GM12891 (cell line): ENCODE measurements at regions not wholly inside any gene's neighbourhood (a gene's known extent, or its start where the extent isn't known, plus 50 kb on each side); places are given as distances from the start of the nearest gene placed in this dataset.

Experiments
- DNase-seq: peaks from one replicate; pipeline ENCODE4 v3.0.0; 2011; ENCODE audit warnings: low spot score; ENCODE audit not compliant: insufficient read length
- FAIRE-seq: peaks from 2 replicates; lab custom pipeline; 2011; peaks lifted over from hg19 to GRCh38; lab: Jason Lieb, UNC
- PAX5 ChIP-seq: IDR thresholded peaks from 2 replicates; pipeline ENCODE4 v1.6.1; 2011; ENCODE audit warnings: low read length, moderate library complexity, mild to moderate bottlenecking; ENCODE audit not compliant: insufficient read depth, severe bottlenecking
- POLR2A ChIP-seq: IDR thresholded peaks from 2 replicates; pipeline ENCODE4 v1.6.1; 2011; ENCODE audit warnings: low read depth, low read length, control low read depth
- POLR2AphosphoS5 ChIP-seq: IDR thresholded peaks from 2 replicates; pipeline ENCODE4 v1.6.1; 2011; ENCODE audit warnings: low read depth, low read length, control low read depth
- POU2F2 ChIP-seq: IDR thresholded peaks from 2 replicates; pipeline ENCODE4 v1.6.1; 2011; ENCODE audit warnings: low read depth, mild to moderate bottlenecking, control low read depth, low read length, moderate library complexity
- SPI1 ChIP-seq: IDR thresholded peaks from 2 replicates; pipeline ENCODE4 v1.6.1; 2011; ENCODE audit warnings: low read depth, low read length, control low read depth
- TAF1 ChIP-seq: IDR thresholded peaks from 2 replicates; pipeline ENCODE4 v1.6.1; 2011; ENCODE audit warnings: low read depth, low read length, control low read depth

DNA sequence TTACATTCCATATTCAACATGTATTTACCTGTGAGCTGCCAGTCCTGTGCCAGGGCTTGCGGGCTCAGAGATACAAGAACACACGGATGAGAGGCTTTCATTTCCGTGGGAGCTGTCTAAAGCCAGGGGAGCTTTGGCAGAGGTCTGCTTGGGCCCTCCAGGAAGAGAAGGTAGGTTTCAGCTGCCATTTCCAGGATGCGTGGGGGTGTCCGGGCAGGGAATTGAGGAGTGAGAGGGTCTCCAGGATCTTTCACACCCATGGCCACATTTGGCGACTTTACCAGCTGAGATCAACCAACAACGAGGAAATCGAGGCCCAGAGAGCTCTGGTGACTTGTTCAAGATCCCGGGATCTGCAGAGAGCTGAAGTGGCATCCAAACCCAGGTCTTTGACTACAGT, 119.6 kb downstream of the BUD13 start:
- FAIRE-seq = no peak
- TF ChIP-seq POLR2A = no peak
- TF ChIP-seq POU2F2 = no peak
- no peak for TF ChIP-seq PAX5
- no peak for TF ChIP-seq POLR2AphosphoS5
- no peak for TF ChIP-seq SPI1
- TF ChIP-seq TAF1 = no peak

DNA sequence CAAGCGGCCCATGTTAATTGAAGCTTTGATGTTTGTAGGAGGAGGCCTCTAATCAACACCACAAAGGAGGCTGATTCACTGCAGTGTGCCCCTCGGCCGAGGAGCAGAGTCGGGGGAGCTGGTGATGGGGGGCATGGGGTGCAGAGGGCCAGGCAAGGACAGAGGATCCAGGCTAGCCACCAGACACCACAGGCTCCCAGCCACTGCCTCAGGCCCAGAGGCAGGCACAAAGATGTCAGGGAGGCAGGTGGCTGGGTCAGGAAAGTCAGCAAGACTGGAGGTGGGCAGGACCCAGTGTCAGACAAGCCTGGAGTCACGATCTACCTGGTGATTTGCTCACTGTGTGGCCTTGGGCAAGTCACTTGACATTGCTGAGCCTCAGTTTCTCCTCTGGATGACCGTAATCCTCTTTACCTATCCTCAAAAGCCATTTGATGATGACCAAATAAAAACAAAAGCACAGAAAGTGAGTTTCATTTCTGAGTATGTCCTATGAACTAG, 121.0 kb downstream of the BUD13 start:
- no peak for FAIRE-seq
- no peak for DNase-seq
- TF ChIP-seq TAF1 (no peak), PAX5 (no peak), SPI1 (no peak), POU2F2 (no peak), POLR2A (no peak)

More for the DNA sequence above, 119.6 kb downstream of the BUD13 start:
- DNase-seq = no peak

DNA sequence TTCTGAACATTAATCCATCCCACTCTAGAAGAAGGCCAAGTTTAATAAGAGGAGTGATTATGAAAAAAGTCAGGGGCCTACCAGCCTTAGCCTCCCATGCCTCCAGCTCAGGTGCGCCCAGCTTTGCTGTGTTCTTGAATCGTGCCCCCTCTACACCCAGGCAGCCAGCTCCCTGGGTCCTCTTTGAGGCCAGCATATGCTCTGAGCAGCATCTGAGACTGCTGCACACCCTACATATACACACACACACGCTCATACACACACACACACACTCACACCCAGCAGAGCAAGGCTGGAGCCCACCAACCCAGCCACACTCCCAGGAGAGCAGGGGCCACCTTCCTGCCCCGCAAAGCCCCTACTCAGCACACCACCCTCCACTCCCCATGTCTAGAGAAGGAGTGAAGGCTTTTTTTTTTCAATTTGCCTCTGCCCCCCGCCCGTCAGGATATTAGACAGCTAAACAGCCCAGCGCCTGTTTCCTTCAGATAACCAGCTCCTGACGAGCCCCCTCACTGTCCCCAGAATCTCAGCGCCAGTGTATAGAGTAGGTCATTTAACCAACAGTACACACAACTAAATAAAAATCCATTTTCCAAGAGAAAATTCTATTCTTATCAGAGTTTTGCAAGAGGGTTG, 121.6 kb downstream of the BUD13 start:
- FAIRE-seq (no peak), DNase-seq (no peak)
- no peak for TF ChIP-seq TAF1
- no peak for TF ChIP-seq SPI1
- TF ChIP-seq POLR2AphosphoS5 = no peak
- TF ChIP-seq PAX5 = no peak
- TF ChIP-seq POU2F2 = no peak
- no peak for TF ChIP-seq POLR2A

DNA sequence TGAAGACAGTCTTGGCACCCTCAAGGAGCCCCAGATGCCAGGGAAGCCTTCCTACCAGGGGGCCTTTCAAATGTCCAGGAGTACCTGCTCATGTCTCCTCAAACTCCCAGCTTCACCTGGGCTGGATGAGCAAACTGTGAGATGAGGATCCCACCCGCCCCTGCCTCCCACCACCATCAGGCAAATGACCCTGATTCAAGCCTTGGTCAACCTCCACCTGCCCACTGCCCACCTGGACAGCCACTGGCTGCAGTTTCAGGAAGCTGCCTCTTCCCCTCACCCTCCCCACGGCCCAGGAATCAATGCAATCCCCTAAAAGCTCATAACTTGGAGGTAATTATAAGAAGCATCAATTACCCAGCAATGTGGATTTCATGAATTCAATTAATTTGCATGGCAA, 122.7 kb downstream of the BUD13 start:
- no peak for DNase-seq
- FAIRE-seq = no peak
- TF ChIP-seq TAF1 (no peak), POLR2AphosphoS5 (no peak), PAX5 (no peak), SPI1 (no peak), POU2F2 (no peak), POLR2A (no peak)

DNA sequence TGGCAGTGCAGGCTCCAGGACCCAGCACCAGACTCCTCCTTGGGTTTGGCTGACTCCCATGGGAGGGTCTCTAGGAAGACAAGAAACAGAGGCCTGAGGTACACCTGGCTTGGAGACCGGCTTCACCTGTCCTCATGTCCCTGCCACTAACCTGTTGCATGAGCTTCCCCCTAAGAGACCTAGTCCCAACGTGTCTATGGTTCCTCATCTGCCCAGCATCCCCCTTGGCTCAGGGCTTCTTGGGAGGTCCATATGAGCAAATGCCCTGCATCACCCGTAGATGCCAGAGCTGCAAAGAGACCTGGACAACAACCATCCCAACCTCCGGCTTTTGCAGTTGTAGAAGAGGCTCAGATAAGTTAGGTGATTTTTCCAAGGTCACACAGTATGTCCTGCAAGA, 123.5 kb downstream of the BUD13 start:
- FAIRE-seq (no peak), DNase-seq (no peak)
- TF ChIP-seq POLR2A (no peak), POLR2AphosphoS5 (no peak), TAF1 (no peak), SPI1 (no peak), PAX5 (no peak), POU2F2 (no peak)

DNA sequence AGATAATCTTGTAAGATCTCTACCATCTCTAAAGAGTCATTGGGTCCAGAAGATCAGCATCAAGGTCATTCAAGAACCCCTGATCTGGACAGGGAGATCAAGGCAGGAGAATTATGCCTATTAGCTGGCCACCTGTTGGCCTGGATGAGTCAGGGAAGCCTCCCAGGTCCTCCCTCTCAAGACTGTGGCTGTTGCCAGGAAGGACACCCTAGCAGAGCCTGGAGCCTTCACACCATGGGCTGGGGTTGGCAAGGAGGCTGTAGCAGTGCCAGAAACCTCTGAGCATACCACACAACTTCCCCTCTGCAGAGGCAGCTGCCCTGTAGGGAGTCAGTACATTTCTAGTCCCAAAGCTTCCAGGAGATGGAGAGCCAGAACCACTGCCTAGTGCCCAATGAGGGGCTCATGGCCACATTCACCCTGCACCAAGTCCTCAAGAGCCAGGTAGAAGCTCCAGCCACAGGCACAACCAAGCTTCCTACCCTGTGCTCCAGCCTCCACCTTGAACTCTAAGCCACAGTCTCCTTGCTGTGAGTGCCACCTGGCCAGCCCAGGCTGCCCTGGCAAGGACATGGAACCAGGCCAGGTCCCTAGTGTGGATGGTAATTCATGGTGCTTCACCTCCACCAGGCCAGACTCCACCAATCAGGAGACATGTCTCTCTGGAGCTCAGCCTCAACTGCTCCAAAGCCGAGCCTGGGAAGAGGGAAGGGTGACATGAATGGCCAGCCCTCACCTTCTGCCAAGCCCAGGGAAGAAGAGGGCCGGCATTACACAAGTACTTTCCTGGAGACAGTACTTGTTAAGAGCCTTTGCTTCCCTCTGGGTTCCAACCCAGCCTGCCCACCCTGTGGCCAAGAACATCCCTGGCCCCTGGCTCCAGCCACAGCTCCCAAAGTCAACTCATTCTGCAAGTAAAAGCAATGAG, 124.3 kb downstream of the BUD13 start:
- TF ChIP-seq TAF1 (no peak), PAX5 (no peak), POLR2A (no peak), SPI1 (no peak)
- DNase-seq (no peak), FAIRE-seq (no peak)

DNA sequence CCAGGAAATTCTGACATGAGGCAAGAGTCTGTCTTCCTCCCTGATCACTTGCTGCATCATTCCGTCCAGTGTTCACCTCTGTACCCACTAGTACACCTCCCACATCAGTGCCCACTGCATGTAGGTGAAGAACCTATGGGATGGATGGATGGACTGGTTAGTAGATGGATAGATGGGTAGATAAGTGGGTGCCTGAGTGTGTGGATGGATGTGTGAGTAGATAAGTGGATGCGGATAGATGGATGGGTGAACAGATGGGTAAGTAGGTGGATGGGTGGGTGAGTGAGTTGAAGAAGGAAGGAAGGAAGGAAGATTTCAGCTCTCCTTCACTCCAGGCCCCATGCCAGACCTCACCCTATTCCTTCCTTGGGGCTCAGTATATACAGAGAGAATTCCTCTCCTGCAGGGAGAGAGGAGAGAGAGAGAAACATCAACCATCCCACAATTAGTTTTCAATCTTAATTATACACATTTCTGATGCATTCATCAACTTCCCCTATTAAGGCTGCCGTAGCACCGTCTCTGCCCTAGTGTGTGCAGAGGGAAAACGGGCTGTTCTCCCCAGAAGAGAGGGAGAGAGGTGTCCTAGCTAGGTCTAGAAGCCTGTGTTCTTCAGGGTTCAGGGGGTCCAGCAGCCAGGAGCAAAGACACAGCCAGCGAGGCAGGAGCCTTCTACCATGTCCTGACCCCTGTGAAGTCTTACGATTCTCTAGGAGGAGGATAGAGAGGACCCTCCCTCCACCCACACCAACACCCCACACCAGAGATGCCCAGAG, 125.3 kb downstream of the BUD13 start:
- TF ChIP-seq POLR2A (no peak), PAX5 (no peak), SPI1 (no peak), POLR2AphosphoS5 (no peak), TAF1 (no peak)
- DNase-seq (no peak), FAIRE-seq (no peak)

DNA sequence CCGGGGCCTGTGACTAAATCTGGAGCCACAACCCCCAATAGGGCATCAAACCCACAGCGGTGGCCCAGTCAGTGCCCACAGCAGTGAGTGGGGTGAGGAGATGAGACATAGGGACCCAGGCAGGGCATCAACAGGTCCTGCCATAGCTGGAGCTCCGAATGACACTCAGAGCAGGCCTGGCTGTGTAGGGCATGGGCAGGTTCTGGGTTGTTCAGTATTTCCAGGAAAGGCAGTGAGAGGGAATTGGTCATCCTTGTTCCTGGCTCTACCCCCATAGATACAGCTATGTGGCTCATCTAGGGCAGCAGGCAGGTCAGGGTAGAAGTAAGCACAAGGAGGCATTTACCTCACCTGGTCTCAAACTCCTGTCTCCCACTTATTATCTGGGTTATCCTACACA, 126.6 kb downstream of the BUD13 start:
- TF ChIP-seq POLR2AphosphoS5 (no peak), TAF1 (no peak), SPI1 (no peak), POU2F2 (no peak), PAX5 (no peak), POLR2A (no peak)
- no peak for DNase-seq
- FAIRE-seq = no peak
